Fibroblast of lung (primary cell): ENCODE measurements at regions not wholly inside any gene's neighbourhood (a gene's known extent, or its start where the extent isn't known, plus 50 kb on each side); places are given as distances from the start of the nearest gene placed in this dataset.

ENCODE experiments used
- DNase-seq, 2 donors: peaks; one replicate each; pipeline versions ENCODE4 v3.0.0 to v3.0.0-alpha.2; 2010; ENCODE audit warnings: low read depth in 2 of 2
- H2AFZ ChIP-seq: 2 replicates; pipeline ENCODE4 v1.5.1; 2012; ENCODE audit warnings: low read length, control low read depth, inconsistent platforms
- H3K27ac ChIP-seq: 2 replicates; pipeline ENCODE4 v1.5.1; 2011; ENCODE audit warnings: low read length, control low read depth; ENCODE audit not compliant: insufficient read depth
- H3K27me3 ChIP-seq: 2 replicates; pipeline ENCODE4 v1.5.1; 2011; ENCODE audit warnings: mild to moderate bottlenecking, low read length; ENCODE audit not compliant: control insufficient read depth, insufficient read depth
- H3K36me3 ChIP-seq: 2 replicates; pipeline ENCODE4 v1.5.1; 2011; ENCODE audit warnings: low read length; ENCODE audit not compliant: control insufficient read depth, insufficient read depth
- H3K4me1 ChIP-seq: 2 replicates; pipeline ENCODE4 v1.5.1; 2011; ENCODE audit warnings: low read length; ENCODE audit not compliant: control insufficient read depth, insufficient read depth; ENCODE audit errors: extremely low read depth
- H3K4me2 ChIP-seq: 2 replicates; pipeline ENCODE4 v1.5.1; 2011; ENCODE audit warnings: low read length, control low read depth; ENCODE audit not compliant: insufficient read depth; ENCODE audit errors: extremely low read depth
- H3K4me3 ChIP-seq, 4 experiments: fragments of 200-600 bp in 1 of 4; sonication (generic) in 1 of 4; replicated peaks in 1 of 4; 2 replicates each; pipeline ENCODE4 v1.5.1; 2011 to 2016; ENCODE audit warnings: low read length in 4 of 4, low read depth in 3 of 4, mild to moderate bottlenecking in 3 of 4, control low read depth in 2 of 4, inconsistent platforms in 1 of 4, mixed read lengths in 1 of 4; ENCODE audit not compliant: insufficient read depth in 1 of 4; ENCODE audit errors: control extremely low read depth in 1 of 4
- H3K79me2 ChIP-seq: 2 replicates; pipeline ENCODE4 v1.5.1; 2012; ENCODE audit warnings: mild to moderate bottlenecking, low read length, inconsistent platforms; ENCODE audit not compliant: control insufficient read depth, insufficient read depth
- H3K9ac ChIP-seq: 2 replicates; pipeline ENCODE4 v1.5.1; 2011; ENCODE audit warnings: mild to moderate bottlenecking, low read length, control low read depth; ENCODE audit not compliant: insufficient read depth
- H3K9me3 ChIP-seq: 2 replicates; pipeline ENCODE4 v1.5.1; 2012; ENCODE audit warnings: low read depth, low read length; ENCODE audit not compliant: control insufficient read depth, insufficient read depth
- H4K20me1 ChIP-seq: 2 replicates; pipeline ENCODE4 v1.5.1; 2011; ENCODE audit warnings: low read length; ENCODE audit not compliant: control insufficient read depth, insufficient read depth; ENCODE audit errors: extremely low read depth
- EZH2 ChIP-seq: IDR thresholded peaks from 2 replicates; pipeline ENCODE4 v1.5.1; 2012; ENCODE audit warnings: low read length, control low read depth, mild to moderate bottlenecking; ENCODE audit errors: missing control alignments
- TF ChIP-seq, protein P1 (sequence below), 2 donors: IDR thresholded peaks in 1 of 2; conservative IDR thresholded peaks in 1 of 2; 1 replicate in 1 of 2; 2 replicates in 1 of 2; pipeline ENCODE4 v1.5.1; 2011 to 2012; ENCODE audit warnings: low read length in 2 of 2, control low read depth in 1 of 2, inconsistent platforms in 1 of 2, low read depth in 1 of 2, mild to moderate bottlenecking in 1 of 2

DNA sequence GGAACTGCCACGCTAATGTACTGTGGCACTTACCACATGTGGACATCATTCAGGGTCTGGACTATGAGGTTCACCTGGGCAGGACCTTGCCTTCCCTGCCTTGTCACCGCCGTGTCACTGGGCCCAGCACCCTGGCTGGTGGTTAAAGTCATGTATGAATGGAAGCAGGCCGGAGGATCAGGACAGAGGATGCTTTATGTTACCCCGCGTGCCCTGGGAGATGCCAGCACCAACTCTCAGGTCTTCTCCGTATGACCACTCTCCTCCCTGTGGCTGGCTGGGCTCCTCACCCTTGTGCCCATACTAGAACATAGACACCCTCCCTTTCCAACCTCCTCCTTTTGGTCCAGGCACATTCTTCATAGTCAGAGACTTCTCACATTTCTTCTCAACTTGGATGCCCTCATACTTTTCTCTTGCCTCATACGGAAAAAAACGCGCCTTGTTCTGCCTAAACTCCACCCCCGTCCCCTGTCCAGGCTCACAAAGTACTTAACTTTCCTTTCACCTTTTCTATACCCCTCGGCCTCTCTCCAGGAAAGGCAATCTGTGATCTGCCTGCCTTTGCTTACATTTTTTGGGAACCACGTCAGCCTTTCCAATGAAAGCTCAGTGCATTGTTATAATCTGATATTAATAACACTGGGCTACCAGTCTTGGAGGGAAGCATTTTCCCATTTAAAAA, 240.0 kb downstream of the TEX36 start:
- H3K4me1 ChIP-seq = no peaks in the 10 kb centered on the region
- TF ChIP-seq, protein P1, sequence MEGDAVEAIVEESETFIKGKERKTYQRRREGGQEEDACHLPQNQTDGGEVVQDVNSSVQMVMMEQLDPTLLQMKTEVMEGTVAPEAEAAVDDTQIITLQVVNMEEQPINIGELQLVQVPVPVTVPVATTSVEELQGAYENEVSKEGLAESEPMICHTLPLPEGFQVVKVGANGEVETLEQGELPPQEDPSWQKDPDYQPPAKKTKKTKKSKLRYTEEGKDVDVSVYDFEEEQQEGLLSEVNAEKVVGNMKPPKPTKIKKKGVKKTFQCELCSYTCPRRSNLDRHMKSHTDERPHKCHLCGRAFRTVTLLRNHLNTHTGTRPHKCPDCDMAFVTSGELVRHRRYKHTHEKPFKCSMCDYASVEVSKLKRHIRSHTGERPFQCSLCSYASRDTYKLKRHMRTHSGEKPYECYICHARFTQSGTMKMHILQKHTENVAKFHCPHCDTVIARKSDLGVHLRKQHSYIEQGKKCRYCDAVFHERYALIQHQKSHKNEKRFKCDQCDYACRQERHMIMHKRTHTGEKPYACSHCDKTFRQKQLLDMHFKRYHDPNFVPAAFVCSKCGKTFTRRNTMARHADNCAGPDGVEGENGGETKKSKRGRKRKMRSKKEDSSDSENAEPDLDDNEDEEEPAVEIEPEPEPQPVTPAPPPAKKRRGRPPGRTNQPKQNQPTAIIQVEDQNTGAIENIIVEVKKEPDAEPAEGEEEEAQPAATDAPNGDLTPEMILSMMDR (conservative IDR thresholded peaks at IDR 0.05 in 1 of 2, IDR thresholded peaks at IDR 0.05 in 1 of 2; ENCODE audit: low read depth in 1 of 2, low read length in 2 of 2) = no peak
- TF ChIP-seq EZH2 = no peak
- H3K27me3 ChIP-seq = no peaks in the 10 kb centered on the region
- no peak overlapping the region for H3K9ac ChIP-seq
- H4K20me1 ChIP-seq = no peaks in the 10 kb centered on the region
- no peaks in the 10 kb centered on the region for H3K9me3 ChIP-seq
- H3K4me2 ChIP-seq = no peak overlapping the region
- no peak overlapping the region for H3K4me3 ChIP-seq
- no peaks in the 10 kb centered on the region for H3K36me3 ChIP-seq
- no peak overlapping the region for H3K27ac ChIP-seq
- H2AFZ ChIP-seq = no peak overlapping the region
- peak; percentile 4 to 25 for DNase-seq
- no peaks in the 10 kb centered on the region for H3K79me2 ChIP-seq

DNA sequence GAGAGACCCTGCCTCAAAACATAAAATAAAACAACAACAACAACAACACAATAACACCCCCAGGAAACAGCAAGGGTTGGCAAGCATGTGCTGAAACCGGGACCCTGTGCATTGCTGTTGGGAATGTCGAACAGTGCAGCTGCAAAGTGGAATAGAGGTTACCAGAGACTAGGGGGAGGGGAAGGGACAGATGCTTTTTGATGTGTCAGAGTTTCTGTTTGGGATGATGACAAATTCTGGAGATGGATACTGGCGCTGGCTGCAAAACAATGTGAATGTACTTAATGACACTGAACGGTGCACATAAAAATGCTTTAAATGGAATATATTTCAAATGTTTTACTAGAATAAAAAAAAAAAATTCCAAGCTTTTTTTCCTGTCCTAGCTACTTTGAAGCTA, 241.8 kb downstream of the TEX36 start:
- Histone ChIP-seq H3K4me1 (no peaks in the 10 kb centered on the region), H3K79me2 (no peaks in the 10 kb centered on the region), H3K36me3 (no peaks in the 10 kb centered on the region), H3K27me3 (no peaks in the 10 kb centered on the region), H3K9me3 (no peaks in the 10 kb centered on the region), H3K9ac (no peak overlapping the region), H3K4me2 (no peak overlapping the region), H3K27ac (no peak overlapping the region), H4K20me1 (no peaks in the 10 kb centered on the region), H2AFZ (no peak overlapping the region), H3K4me3 (no peak overlapping the region)
- DNase-seq = peak; percentile 3 to 43
- TF ChIP-seq EZH2 = no peak
- TF ChIP-seq, protein P1 (conservative IDR thresholded peaks at IDR 0.05 in 1 of 2, IDR thresholded peaks at IDR 0.05 in 1 of 2; ENCODE audit: low read depth in 1 of 2, low read length in 2 of 2) = no peak

DNA sequence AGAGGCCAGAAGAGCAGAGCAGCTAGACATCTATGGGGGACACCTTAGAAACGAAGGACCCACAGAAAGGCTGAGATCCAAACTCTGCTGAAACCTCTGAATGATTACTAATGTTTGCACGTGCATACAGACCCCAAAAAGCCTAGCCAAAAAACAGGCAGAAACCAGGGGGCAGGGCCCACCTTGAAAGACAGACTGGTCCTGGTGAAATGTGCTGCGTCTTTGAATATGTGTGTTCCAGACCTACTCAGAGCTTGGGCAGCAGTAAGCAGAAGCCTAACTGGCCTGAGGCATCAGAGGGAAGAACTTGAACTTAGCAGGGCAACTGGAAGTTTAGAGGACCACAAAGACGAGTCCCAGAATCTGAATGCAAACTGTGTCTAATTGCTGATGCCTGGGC, 251.8 kb downstream of the TEX36 start:
- H3K27me3 ChIP-seq = no peaks in the 10 kb centered on the region
- H3K9ac ChIP-seq = no peak overlapping the region
- H3K4me2 ChIP-seq = no peak overlapping the region
- DNase-seq = no peak
- H3K4me1 ChIP-seq = no peaks in the 10 kb centered on the region
- no peaks in the 10 kb centered on the region for H4K20me1 ChIP-seq
- no peaks in the 10 kb centered on the region for H3K79me2 ChIP-seq
- no peak overlapping the region for H3K4me3 ChIP-seq
- H2AFZ ChIP-seq = no peak overlapping the region
- TF ChIP-seq, protein P1 (conservative IDR thresholded peaks at IDR 0.05 in 1 of 2, IDR thresholded peaks at IDR 0.05 in 1 of 2; ENCODE audit: low read depth in 1 of 2, low read length in 2 of 2) = no peak
- no peak for TF ChIP-seq EZH2
- H3K27ac ChIP-seq = no peak overlapping the region
- H3K36me3 ChIP-seq = no peaks in the 10 kb centered on the region
- H3K9me3 ChIP-seq = no peaks in the 10 kb centered on the region
